ENCODE measurements at regions not wholly inside any gene's neighbourhood (a gene's known extent, or its start where the extent isn't known, plus 50 kb on each side); places are given as distances from the start of the nearest gene placed in this dataset.

DNA sequence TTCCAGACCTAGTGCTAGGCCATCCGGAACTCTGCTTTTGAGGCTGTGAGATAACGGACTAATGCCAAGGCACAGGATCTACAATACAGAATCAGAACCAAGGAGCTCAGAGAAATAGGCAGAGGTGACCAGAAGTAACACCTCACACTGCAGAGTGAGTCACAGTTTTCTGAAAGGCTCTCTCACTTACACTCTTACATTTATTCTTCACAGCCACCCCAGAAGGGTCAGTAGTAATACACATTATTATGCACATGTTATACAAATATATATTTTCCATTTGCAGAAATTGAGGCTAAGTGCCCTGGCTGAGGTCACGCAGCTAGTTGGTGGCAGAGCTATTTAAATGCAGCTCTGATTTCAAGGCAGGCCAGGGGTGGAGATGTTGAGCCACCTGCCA lies 542.5 kb downstream of the OMA1 start:
- no peak for DNase-seq (ENCODE audit: low read depth in 2 of 2)

DNA sequence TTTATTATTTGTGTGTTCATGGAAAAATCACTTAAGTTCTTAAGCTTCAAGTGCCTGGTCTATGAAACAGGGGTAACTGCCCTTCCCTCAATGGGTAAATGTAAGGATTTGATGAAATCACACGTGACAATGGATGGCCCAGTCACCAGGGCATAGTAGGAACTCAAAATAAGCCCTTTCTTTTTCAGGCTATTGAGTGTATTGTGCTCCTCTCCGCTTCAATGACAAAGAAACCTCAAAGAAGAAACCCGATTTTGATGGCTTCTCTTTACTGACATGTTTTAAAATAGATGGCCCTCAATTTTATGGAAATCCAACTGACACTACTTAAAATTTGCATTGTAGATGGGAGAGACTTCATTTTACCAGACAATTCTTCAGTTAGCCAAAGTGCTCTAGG lies 543.5 kb downstream of the OMA1 start:
- no peak for DNase-seq (ENCODE audit: low read depth in 2 of 2)

DNA sequence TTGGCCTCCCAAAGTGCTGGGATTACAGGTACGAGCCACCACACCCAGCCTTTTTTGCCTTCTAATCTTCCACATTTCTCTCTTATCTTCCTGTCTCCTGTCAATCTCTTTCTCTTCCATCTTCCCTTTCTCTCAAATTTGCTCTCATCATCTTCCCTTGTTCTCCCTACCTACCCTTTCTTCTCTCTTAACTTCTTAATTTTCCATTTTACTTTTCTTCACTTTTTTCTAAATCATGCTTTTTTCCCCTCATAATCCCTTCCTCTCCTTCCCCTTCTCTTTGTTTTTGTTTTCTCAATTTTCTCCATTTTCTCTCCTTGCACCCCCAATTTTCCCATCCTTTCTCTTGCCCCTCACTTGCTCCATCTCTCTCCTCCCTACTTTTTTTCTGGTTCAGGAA lies 545.7 kb downstream of the OMA1 start:
- DNase-seq (ENCODE audit: low read depth in 2 of 2) = no peak

DNA sequence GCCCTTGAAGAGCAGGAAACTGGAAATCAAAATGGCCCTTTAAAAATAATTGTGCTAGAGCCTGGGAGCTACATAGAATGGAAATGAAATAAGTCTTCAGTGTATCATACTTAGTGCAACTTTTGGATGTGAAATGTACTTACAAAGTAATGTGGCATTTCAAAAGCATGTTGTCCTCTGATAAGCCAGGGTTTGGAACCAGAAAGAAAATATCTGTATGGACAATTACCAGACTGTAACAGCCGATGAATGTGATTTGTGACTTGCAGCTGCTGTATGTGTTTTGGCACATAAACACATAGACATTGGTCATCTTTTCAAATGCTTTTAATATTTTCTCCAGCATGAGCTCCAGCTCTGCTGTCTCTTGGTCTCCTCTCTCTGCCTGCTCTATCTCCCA lies 546.4 kb downstream of the OMA1 start:
- DNase-seq (ENCODE audit: low read depth in 2 of 2) = no peak

DNA sequence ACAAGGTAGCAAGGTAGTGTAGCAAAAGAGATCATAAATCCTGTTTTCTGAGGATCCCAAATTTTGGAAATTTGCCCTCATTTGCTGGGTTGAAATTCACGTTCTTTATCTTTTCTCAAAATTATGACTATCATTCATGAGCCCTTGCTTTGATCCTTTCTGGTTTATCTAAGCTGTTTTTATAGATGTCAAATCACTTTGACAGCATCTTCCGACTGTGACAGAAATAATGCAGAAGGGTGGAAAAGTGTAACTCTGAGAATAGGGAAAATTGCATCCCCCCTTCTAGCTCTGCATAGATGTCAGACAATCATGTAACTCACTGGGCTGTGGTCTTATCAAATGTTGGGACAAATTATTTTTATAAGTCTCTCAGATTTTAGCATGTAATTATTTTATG lies 550.1 kb downstream of the OMA1 start:
- DNase-seq (ENCODE audit: low read depth in 2 of 2) = no peak

DNA sequence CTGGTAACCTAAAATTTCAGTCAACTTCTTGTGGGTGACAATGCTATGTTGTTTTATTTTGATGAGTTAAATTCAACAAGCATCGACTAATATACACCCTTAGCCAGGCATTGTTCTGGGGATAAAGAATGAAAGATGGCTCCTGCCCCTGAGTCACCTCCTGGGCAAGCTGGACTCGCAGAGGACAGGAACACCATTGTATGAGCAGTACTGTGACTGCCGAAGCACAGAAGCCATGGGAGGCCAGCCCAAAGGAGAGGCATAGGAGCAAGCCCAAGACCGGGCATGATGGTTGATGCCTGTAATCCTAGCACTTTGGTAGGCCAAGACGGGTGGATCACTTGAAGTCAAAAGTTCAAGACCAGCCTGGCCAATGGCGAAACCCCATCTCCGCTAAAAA lies 555.2 kb downstream of the OMA1 start:
- no peak for DNase-seq (ENCODE audit: low read depth in 2 of 2)

DNA sequence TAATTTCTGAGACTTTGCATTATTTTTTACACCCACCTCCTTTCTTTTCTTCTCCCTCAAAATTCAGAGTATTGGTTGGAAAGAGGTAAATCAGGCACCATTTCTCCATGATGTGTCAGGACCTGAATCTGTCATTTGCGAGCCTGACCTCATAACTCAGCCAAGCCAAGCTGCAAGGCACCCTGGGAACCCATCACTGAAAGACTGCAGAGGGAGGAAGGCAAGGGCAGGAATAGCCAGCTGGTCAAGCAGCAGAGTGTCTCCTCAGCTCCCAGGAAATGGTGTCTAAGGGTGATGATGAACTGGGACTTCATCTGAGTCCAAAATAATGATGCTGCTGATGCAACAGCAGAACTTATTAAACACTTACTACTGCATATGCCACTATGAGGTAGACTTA lies 556.6 kb downstream of the OMA1 start:
- DNase-seq (ENCODE audit: low read depth in 2 of 2) = no peak

DNA sequence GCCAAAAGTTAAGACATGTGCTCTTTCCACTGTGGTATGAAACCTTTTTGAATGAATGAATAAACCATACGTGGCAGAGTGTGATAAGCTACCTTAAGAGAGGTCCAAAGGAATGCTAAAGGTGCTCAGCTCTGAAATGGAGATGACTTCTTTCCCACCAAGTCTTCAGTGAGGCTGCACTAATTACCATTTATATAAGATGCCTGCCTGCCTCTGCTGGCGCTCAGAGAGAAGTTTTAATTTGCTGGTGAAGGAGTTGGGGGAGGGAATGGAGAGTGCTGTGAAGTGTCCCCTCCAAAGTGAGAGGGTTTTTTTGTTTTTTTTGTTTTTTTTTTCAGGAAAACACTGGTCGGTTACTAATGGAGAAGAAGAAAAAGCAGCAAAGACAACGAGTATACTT lies 559.0 kb downstream of the OMA1 start:
- DNase-seq (ENCODE audit: low read depth in 2 of 2) = no peak

DNA sequence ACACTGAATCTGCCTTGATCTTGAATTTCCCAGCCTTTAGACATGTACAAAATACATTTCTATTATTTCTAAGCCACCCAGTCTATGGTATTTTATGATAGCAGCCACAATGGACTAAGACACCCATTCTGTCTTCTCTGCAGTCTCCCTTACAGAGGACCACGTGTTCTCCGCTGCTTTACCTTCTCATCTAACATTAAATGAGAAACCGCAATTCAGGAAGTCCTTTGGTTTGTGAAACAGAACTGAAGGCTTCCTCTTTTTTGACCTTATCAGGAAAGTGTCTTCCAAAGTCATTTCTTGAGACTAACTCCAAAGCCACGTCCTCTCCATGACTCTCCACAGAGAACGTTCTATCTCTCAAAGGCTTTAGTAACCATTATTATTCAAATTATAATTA lies 560.1 kb downstream of the OMA1 start:
- DNase-seq (ENCODE audit: low read depth in 2 of 2) = no peak

DNA sequence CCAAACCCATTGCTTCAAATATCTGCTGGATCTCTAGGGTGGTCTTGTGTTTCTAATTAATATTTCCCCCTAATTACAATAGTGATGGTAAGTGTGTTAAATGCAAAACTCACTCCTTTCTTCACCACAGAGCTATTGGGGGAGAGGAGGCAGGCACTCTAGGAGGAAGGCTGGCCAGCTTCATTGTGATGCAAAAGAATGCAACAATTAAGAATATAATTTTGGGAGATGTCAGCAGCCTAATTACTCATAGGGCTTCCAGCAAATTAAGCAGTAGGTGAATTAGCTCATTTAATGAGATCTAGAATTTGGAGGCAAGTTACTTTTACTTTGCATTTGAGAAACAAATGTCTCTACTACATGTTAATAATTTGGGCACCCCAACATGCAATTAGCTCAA lies 560.4 kb upstream of the DAB1 start:
- no peak for DNase-seq (ENCODE audit: low read depth in 2 of 2)

DNA sequence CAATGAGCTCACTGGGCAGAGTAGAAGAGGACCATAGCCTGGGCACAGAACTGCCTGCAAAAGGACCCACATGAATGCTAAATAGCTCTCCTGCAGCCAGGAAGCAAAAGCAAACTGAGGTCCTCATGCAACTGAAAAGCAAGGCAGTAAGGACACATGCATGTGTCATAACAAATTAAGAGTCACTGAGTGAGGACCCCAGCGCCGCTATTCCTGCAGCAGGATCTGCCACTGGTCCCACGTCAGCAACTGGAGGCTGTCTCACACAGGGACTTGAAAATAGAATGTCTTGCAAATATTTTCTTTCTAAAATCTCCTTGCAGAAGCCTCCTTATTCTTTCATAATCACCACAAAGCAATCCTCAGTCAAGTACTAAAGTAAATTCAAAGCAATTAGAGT lies 559.6 kb upstream of the DAB1 start:
- DNase-seq (ENCODE audit: low read depth in 2 of 2) = no peak

DNA sequence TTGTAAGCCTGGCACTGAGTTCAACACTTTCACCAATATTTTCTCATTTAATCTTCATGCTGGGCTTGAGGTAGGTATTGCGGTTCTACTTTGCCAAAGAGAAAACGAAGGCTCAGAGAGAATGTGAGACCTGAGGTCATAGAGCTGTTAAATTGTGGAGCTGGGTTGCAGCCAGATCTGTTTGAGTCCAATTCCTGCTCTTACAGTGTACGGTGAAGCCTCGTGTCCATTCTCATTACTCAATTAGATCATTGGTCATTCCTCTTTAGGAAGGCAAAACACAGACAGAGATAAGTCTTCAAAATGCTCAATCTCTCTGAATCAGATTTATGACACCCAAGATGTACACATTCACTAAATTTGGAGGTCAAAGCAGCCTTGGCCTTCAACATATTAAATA lies 559.0 kb upstream of the DAB1 start:
- no peak for DNase-seq (ENCODE audit: low read depth in 2 of 2)

DNA sequence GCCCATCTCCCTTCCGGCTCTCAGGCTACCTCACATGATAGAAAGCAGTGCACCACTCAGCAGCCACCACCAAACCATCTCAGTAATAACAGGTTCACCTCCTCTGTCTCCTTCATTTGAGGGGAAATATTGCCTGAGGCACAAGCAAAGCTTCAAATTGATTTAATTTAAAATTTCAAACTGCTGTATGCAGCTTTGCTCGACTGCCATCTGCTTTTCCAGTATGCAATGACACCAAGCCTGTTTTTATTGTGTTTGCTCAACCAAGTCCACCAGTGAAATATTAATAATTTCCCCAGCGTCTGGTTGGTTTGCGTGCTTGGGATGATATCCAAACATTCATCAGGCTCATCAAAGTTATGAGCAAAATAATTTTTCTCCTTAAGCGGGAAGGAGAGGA lies 552.4 kb upstream of the DAB1 start:
- DNase-seq (ENCODE audit: low read depth in 2 of 2) = no peak

DNA sequence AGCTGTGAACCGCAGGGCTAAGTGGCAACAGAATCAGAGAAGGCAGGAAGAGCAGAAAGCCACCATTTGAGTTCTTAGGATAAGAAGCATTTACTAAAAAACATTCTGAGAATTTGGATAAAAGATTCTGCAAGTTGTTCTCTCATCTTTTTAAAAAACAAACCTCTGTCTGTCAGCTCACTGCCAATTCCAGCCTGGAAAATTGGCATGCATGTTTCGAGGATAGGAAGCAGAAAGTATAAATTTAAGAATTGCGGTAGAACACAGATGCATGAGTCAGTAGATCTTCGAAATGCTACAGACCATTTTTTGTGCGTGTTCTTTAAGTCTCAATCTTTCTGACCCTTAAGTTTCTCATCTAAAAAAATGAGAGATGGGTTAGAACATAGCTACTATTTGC lies 544.5 kb upstream of the DAB1 start:
- no peak for DNase-seq (ENCODE audit: low read depth in 2 of 2)

DNA sequence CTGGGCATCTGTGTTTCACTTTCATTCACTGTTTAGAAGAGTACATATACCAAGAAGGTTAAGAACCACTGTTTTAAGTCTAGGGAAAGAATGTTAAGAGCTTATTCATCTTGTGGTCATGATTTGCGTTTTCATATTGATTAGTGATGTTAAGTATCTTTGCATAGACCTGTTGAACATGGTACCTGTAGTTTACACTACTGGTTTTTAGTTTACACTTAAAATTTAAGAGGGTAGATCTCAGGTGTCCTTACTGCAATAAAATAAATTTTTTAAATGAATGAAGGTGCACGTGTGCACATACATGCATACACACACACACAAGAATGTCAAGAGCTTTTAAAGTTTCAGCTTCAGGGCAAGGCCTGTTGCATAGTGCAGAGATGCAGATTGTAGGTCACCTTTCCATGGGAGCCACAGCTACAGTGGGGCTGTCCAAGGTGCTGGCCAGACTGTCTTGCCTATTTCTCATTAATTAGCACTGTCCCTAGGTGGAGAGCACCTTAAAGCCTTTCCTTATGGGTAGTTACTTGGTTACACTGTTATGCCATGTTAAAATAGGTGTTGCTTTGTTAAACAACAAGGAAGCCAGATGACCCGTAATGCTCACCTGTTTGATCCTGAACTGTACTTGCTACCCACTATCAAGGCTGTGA lies 543.0 kb upstream of the DAB1 start:
- DNase-seq (ENCODE audit: low read depth in 2 of 2) = no peak

DNA sequence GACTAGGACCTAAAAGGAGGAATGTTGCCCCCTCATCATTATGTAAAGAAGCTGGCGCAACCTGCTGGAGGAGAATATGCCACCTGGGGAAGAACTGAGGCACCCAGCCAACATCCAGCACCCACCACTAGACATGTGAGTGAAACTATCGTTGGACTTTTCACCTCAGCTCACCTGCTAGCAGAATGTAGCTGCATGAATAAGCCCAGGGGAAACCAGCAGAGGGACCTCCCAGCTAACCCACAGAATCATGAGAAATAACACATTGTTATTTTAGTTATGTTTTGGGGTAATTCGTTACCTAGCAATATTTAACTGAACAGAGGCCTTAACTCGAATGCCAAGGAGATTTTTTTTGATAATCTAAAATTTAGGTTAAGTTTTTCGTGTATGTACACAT lies 542.5 kb upstream of the DAB1 start:
- no peak for DNase-seq (ENCODE audit: low read depth in 2 of 2)

DNA sequence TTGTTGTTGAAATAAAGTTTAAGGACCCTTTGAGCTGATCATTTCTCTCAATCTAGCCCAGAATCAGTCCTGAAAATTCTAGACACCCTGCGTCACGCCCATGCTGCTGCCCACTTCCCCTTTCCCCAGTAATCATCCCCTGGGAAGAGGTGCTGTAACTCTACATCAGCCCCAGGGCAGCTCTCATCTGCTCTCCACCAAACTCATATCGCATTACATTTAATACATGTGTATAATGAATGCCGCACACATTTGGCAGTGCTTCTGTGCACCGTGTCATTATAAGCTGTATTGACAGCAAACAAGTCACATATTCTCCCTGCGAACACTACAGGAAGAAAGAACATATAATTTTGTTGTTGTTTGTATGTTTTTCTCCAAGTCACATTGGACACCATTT lies 539.7 kb upstream of the DAB1 start:
- DNase-seq (ENCODE audit: low read depth in 2 of 2) = no peak

DNA sequence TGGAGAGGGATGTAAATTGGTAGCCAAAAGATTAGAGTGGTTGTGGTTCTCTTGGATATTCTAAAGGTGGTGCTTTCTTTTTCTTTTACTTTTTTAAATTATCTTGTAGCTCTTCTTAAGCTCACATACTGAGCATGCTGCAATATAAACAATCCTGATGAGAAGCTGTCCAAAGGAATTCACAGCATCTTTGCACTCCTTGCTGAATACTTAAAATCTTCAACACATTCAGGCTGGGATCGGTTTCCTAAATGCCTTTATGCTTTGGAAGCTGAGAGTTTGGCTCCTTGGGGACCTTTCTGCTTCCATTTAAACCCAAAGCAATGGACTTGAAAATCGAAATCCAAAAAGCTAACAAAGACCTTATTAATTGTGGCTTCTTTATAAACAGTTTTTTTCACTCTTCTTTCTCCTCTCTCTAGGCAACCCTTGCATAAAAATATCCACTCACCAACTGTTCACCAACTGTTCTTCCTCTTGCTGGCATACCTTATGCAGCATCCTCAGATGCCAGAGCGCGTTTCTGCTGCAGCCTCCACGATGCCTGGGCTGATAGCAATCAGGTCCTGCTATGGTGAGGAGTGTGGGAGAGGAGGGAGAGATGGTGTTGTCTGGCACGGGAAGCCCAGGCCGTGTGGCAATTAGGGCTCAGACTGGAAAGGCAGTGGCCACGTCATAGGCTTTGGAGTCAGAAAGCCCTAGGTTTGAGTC lies 535.8 kb upstream of the DAB1 start:
- no peak for DNase-seq (ENCODE audit: low read depth in 2 of 2)

DNA sequence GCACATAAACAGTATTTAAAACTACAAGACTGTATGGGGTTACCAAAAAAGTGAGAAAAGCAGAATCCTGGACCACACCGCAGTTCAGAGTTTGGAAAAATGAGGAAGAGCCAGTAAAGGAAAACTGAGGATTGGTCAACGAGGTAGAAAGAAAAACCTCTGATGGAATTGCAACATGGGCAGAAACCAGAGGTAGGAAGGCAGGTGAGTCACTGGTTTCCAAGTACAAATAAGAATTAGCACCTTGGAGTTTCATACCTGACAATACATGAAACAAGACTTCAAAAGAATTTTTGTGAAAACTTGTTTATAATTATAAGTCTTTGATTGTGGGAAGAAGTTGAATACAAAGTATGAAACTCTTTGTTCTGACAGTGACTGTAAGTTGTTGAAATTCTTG lies 533.7 kb upstream of the DAB1 start:
- DNase-seq (ENCODE audit: low read depth in 2 of 2) = no peak

DNA sequence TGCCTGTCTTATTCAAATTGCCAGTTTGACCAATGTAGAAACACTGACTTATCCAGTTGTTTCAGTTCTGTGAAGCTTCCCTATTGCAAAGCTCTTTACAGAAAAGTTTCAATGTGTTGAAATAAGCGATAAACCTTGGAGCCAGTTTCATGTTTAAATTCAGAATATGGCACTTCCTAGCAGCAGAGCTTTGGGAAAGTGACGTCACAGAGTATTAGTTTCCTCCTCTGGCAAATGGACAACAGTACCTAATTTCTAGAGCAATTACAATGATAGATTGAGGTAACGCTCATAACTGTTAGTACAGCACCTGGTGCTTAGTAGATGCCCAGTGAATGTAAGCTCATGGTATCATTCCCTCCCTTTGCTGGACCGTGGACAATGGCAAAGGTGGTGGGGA lies 527.5 kb upstream of the DAB1 start:
- no peak for DNase-seq (ENCODE audit: low read depth in 2 of 2)

DNA sequence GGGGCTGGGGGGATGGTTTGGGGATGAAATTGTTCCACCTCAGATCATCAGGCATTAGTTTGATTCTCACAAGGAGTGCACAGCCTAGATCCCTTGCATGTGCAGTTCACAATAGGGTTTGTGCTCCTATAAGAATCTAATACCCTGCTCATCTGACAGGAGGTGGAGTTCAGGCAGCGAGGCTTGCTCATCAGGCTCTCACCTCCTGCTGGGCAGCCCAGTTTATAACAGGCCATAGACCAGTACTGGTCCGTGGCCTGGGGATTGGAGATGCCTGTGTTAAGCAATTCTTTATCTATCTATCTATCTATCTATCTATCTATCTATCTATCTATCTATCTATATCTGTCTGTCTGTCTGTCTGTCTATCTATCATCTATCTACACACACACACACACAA lies 525.3 kb upstream of the DAB1 start:
- DNase-seq (ENCODE audit: low read depth in 2 of 2) = no peak

DNA sequence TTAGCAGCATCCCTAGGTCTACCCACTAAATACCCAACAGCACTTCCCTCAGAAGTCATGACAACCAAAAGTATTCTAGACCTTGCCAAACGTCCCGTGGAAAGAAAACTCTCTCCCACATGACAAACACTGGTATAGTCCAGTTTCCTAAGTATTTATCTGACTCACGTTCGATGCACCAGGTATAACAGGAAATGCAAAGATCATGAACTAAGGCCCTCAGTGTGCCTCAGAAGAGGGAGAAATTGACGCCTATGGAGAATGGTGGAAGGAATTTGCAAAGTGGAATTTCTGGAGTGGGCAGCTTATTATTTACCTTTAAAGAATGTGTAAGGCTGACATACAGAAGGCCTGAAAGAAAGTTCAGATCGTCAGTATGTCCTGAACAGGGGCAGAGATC lies 523.6 kb upstream of the DAB1 start:
- DNase-seq (ENCODE audit: low read depth in 2 of 2) = no peak

DNA sequence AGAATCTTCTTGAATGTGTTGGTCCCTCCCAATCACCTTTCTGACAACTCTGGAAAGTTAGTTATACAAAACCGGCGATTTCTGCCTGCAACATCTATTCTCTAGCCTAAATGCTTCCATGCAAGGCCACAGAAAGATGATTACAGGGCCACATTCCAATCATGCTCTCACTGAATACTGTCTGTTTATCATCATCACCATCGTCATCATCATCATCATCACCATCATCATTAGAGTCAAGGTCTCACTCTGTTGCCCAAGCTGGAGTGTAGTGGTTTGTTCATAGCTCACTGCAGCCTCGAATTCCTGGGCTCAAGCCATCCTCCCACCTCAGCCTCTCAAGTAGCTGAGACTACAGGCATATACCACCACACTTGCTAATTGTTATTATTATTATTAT lies 521.2 kb upstream of the DAB1 start:
- DNase-seq (ENCODE audit: low read depth in 2 of 2) = no peak

DNA sequence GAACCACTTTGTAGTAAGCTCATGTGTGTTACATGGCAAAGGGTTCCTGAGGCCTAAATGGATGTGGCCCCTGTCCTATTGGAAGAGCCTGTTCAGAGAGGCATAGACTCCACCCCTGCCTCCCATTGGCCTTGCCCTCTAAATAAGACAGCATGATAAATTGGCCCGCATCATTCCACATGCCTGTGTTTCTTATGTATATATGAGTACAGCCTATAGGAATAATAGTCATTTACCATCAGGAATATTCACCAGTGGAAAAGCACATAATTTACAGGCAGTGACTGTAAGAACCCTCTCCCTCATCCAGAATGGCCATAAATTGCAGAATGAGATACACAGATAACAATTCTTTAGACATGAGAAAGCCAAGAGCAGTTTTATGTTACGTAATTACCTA lies 519.5 kb upstream of the DAB1 start:
- no peak for DNase-seq (ENCODE audit: low read depth in 2 of 2)
